NCI-H2029 treated with DMSO at 0.1 percent for 48 hours (cell line): ENCODE measurements at regions not wholly inside any gene's neighbourhood (a gene's known extent, or its start where the extent isn't known, plus 50 kb on each side); places are given as distances from the start of the nearest gene placed in this dataset.

Source experiments
- DNase-seq: peaks from one replicate; lab custom pipeline; 2025; lab: John Stamatoyannopoulos, UW

DNA sequence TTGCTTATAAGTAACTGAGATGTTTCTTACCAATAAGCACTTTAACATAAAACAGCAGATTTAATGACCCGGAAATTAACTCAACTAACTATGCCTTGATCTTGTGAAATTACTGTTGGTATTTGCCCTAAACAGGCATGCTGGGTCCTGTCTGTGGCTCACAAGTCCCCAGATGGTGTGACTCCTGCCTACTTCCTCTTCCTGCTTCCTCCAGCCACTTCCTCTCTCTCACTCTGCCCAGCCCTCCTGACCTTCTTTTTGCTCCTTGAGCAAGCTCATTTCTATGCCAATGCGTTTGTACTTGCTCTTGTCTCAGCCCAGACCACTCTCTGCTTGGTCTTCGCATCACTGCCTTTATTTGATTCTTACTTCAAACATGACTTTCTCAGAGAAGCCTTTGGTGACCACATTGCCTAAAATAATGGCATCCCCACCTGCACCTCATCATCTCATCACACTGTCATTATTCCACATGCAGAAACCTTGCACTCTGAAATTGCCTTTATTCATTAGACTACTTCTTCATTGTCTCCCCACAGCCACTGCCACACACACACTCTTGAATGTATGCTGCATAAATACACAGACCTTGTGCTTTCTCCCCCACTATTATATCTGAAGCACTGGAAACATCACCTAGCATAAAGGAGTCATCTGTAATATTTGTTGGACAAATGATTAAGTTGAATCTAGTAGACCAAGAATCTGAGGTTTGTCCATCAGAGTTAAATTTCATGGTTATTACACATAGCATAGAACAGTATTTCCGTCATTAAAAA, 256.3 kb upstream of the SEMA6D start:
- no peak for DNase-seq

- no peak for DNase-seq
Measured at GRCh38 chr15:47461652-47462141, 255.6 kb upstream of the SEMA6D start.

GRCh38 chr15:47466357-47466756, 250.9 kb upstream of the SEMA6D start:
- DNase-seq = no peak

DNA sequence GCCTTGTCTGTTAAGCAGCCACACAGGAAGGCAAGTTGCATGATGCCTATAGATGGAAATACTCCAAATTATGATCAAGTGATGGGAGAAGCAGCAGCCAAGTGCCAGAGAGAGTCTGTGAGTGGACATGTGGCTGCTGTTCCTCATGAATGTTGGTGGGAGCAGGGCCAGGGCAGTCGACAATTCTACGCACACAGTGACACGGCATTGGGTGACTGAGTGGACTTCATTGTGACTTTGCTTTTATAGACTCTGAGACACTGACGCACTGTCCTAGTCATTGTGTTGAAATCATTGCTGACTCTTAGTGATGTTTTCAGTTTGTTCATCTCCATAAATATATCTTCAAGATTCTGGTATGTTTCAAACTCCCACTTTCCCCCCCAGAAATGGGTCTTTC, 246.3 kb upstream of the SEMA6D start:
- no peak for DNase-seq

DNA sequence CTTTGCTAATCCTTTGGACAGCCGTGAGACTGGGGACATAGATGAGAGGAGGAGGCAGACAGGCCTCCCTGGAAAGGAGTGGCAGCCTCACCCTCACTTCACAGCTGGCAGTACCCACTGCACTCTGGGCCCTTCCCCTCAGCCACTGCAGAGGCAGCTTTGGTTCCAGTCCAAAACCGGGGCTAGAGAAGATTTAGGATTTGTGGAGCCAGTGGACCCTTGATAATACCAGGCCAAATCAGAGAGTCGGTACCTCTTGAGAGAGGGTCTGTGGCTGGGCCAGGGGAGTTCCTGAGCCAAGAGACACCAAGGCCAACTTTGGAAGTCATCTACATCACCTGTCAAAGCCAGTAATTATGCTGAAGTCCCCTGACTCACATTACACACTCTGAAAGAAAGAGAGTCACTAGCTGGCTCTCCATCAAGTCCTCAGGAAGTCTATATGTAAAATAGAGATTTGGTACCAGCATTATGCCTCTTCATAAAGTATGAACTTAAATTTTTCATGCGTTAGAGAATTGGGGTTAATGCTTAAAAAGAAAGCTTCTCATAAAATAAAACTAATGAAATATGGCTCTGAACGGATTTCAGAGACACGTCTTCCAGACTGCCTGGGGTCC, 244.1 kb upstream of the SEMA6D start:
- no peak for DNase-seq

- DNase-seq = no peak
Measured at GRCh38 chr15:47473832-47474231, 243.5 kb upstream of the SEMA6D start.

DNA sequence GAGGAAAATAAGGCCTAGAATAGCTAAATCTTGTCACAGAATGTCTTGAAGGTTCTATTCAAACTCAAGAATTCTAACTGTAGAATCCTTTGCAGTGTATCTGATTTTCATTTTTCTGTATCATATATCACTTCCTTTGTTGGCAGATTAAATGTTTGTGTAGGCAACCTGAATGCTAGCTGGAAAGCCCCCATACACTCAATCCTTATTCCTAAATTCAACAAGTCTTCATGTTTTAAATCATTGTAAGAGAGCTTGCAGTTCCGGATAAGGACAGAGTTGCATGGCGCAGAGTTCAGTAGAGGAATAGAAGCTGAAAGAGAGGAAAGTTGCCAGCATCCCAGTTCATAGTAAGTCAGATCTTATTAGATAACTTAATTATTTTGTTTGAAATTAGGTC, 242.0 kb upstream of the SEMA6D start:
- DNase-seq = no peak

DNA sequence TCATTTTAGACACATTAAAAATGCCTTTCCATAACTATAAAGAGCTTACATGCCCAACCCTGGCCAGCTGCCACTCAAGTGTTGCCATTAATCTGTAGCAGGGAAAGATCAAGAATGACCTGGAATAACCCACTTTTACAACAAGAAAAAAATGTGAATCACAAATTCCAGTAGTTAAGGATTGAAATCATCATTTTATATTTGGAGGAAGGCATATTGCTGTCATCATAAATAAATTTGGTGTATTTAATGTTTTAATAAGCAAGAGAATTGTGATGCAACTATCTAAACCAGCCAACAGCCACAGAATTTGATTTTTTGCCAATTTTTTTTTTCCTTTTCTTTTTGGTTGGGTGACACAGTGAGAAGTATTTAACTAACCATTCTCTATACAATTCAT, 240.0 kb upstream of the SEMA6D start:
- peak; percentile 58 for DNase-seq

DNA sequence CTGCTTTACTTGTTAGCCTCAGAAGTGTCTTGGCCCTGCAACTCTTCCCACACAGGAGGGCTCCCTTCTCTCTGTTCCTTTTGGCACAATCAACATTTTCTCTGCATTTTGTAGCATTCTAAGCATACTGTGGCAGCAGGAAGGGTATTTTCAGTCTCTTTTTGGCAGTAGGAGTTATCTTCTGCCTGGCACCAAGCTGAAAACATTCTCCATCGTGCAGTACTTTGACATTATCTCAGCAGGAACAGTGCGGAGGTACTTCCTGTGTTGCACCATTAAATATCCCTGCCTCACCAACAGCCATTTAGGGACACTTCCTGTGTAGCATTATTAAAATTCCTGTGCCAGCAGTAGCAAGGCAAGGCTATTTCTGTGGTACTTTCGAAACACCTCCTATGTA, 233.2 kb upstream of the SEMA6D start:
- no peak for DNase-seq

DNA sequence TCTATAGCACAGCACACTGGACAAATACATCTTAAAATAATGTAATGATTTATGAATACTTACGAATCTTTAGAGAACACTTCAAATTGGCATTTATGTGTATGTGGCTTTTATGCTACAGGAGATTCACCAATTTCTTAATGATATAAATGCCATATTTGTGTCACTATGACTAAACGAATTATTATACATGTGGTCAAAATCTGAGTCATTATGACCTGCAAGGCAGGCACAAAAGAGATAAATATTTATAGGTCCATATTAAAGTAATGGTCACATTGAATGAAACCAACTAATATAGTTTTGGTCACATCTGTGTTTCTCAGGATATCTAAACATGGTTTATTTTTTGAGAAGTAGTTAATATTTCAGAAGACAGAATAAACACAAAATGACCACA, 232.3 kb upstream of the SEMA6D start:
- DNase-seq = no peak

DNA sequence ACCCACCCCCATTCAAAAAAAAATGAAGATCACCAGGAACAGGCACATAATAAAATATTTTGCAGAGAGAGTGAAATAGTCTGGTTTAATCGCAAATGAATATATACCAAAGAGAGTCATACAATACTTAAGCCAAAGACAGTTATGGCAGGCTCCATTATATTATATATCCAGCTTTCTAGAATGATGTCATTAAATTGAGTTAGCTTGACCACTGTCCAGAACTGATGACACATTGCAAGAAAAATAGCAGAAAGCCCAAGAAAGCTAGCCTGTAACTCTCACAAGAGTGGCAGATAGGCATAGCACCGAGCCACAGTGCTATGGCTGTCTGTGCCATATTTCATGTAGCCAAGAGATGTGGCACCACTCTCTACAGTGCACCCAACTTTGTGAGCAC, 231.9 kb upstream of the SEMA6D start:
- DNase-seq = no peak

- DNase-seq = no peak
Measured at GRCh38 chr15:47486040-47486439, 231.3 kb upstream of the SEMA6D start.

DNA sequence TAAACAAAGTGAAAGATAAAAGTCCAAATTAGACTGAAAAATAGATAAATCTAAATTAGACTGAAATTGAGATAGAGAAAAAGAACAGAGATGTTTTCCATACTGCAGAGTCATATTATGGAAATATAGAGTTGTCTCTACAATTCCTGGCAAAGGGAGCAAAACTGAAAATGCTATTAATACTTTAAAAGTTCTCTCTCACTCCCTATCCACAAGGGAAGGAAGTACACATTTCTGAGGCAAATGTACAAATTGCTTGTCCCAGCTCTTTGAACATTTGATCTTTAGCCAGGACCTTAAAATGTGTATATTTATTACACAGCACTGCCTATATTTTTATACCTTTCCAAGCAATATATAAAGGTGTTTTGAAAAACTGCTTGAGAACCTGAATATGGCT, 225.1 kb upstream of the SEMA6D start:
- no peak for DNase-seq

GRCh38 chr15:47493357-47494247, 223.7 kb upstream of the SEMA6D start:
- no peak for DNase-seq

DNA sequence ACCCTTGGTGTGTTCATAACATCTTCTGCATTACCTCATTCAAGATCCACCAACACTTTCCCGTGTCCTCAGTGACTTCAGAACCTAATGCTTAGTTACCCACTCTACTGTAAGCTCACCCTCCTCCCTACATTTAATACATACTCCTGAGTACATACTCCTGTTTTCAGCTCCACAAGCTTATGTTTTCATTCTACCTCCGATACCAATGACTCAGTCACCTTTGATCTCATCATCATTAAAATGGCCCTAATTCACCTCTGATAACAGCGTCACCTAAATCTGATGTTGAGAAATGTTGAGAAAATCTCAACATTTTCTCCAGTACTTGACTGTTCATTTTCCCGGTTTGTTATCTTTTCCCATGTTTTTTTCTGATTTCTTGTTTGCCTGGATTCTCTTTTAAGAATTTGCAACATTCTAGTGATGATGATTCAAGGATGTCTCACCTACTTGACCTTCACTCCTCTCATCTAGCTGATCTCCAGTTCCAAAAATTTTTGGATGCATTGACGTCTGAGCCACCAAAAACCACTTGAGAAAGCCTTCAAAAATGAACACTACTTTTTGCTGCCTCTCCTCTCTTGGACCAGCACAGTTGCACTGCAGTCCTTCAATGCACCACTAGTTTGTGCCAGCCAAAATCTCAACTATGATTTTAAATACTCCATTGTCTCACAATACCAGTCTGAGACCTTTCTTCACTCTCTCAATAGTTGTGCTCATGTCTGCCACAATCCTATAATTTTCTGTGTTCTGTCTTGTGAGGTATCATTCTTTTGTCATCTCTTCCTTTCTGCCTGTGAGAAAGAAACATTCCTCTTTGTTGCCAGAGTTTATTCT, 220.7 kb upstream of the SEMA6D start:
- DNase-seq = no peak

DNA sequence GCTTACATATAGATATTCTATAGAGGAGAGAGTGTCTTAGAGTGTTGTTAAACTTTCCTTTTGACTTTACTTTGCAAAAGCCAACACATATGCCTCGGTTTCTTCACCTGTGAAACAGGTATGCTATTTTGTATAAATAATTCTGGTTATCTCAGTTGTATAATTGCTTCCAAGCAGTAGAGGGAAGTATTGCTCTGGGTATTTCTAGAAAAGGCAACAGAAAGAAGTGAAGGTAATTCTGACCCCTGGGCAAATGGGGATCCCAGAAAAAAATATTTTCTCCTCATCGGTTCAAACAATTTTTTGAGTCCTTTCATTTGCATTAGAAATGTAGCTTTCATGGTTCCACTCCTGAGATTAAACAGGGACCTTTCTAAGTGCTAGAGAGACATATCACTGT, 216.5 kb upstream of the SEMA6D start:
- DNase-seq = no peak

GRCh38 chr15:47502041-47502440, 215.3 kb upstream of the SEMA6D start:
- DNase-seq = no peak

GRCh38 chr15:47503876-47504275, 213.4 kb upstream of the SEMA6D start:
- DNase-seq = no peak

GRCh38 chr15:47504624-47505256, 212.6 kb upstream of the SEMA6D start:
- no peak for DNase-seq

GRCh38 chr15:47505712-47506328, 211.5 kb upstream of the SEMA6D start:
- DNase-seq = no peak
